IMR-90 (cell line): ENCODE measurements at regions not wholly inside any gene's neighbourhood (a gene's known extent, or its start where the extent isn't known, plus 50 kb on each side); places are given as distances from the start of the nearest gene placed in this dataset.

Experiments used
- CEBPB ChIP-seq: IDR thresholded peaks from 2 replicates; pipeline ENCODE4 v1.6.1; 2012; ENCODE audit warnings: low read depth, low read length, improper control_type of control experiment
- CTCF ChIP-seq: conservative IDR thresholded peaks from 2 replicates; pipeline ENCODE4 v1.5.1; 2012; ENCODE audit warnings: mild to moderate bottlenecking, low read depth, low read length, improper control_type of control experiment
- MAFK ChIP-seq: IDR thresholded peaks from 2 replicates; pipeline ENCODE4 v1.6.1; 2012; ENCODE audit warnings: low read depth, low read length, improper control_type of control experiment
- MXI1 ChIP-seq: IDR thresholded peaks from 2 replicates; pipeline ENCODE4 v1.6.1; 2012; ENCODE audit warnings: low read depth, mild to moderate bottlenecking, low read length, moderate library complexity, borderline replicate concordance
- POLR2A ChIP-seq: IDR thresholded peaks from 2 replicates; pipeline ENCODE4 v1.6.1; 2012; ENCODE audit warnings: mild to moderate bottlenecking, low read depth, low read length
- RAD21 ChIP-seq: IDR thresholded peaks from 2 replicates; pipeline ENCODE4 v1.6.1; 2012; ENCODE audit warnings: low read length, improper control_type of control experiment
- RCOR1 ChIP-seq: IDR thresholded peaks from 2 replicates; pipeline ENCODE4 v1.6.1; 2012; ENCODE audit warnings: mild to moderate bottlenecking, low read length, improper control_type of control experiment; ENCODE audit not compliant: insufficient replicate concordance
- RFX5 ChIP-seq: IDR thresholded peaks from 2 replicates; pipeline ENCODE4 v1.8.0; 2012; ENCODE audit warnings: low read depth, mild to moderate bottlenecking, low read length, moderate library complexity
- SMC3 ChIP-seq: fragments of 150-350 bp; IDR thresholded peaks from 2 replicates; pipeline ENCODE4 v1.6.1; 2016; ENCODE audit warnings: low read depth, mild to moderate bottlenecking, antibody characterized with exemption, low read length, moderate library complexity
- USF2 ChIP-seq: fragments of 150-350 bp; IDR thresholded peaks from 2 replicates; pipeline ENCODE4 v1.6.1; 2017; ENCODE audit warnings: mild to moderate bottlenecking, antibody characterized with exemption, low read length, low read depth

- TF ChIP-seq CTCF (no peak), RFX5 (no peak), POLR2A (no peak), USF2 (no peak), RAD21 (no peak), RCOR1 (no peak), CEBPB (no peak), SMC3 (no peak), MAFK (no peak), MXI1 (no peak)
Observed at GRCh38 chr3:181290941-181291340, 301.4 kb upstream of the DNAJC19 start.
